ENCODE measurements at regions not wholly inside any gene's neighbourhood (a gene's known extent, or its start where the extent isn't known, plus 50 kb on each side); places are given as distances from the start of the nearest gene placed in this dataset.

GRCh38 chr5:62969409-62970120, 390.9 kb downstream of the LRRC70 start:
- TF ChIP-seq POLR2A (IDR thresholded peaks at IDR 0.05): no peak
- TF ChIP-seq CTCF (IDR thresholded peaks at IDR 0.05): no peak

Measured in suprapubic skin (tissue), 3 donors.